HG03103 (cell line): ENCODE measurements at regions not wholly inside any gene's neighbourhood (a gene's known extent, or its start where the extent isn't known, plus 50 kb on each side); places are given as distances from the start of the nearest gene placed in this dataset.

Experiments
- ATAC-seq: cut with Tn5 transposase; IDR thresholded peaks from one replicate; pipeline ENCODE4 v1.9.1; 2021; ENCODE audit warnings: low read depth; ENCODE audit not compliant: unreplicated experiment

DNA sequence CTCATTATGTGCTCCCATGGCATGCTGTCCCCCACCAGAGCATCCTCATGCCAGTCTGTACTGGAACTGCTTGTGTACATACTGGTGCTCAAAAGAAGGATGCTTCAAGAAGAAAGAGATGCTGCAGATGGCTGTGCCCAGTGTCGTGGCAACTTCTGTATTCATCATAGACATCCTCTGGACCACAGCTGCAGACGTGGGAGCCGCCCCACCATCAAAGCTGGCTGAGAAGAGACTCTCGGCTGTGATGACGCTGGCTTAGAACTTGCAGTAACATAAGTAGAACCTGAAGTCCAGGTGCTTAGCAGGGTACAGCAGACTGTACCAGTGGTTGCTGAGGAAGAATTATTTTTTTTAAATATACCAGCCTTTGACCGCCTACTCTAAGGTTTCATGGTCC lies 112.6 kb upstream of the ARHGAP5 start:
- no peak for ATAC-seq

DNA sequence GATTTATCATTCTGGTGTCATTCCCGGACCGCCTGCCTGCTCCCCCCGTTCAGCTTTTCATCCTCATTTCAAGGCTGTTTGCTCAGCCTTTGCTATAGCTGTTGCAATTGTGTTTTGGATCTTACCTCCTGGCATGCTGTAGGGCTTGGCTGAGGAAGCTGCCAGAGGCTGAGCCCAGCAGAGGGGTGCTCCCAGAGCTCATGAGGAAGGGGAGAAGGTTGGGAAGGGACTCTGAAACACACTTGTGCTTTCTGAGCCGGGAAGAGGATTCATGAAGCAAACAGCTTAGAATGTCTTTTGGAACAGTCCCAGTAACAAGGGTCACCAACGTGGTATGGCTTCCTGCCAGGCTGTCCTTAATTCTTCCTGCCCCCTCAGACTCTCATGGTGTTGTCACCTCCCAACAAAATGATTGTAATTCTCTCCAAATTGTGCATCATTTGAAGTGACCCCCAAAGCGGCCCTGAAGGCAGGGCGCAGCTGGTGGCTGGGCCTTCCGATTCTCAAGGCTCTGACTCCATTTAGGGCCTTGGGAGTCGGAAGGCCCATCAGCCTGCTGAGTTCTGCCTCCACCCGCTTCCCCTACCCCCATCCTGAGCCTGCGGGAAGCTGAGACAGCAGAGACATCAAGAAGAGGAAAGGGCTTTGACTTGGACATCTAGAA lies 111.9 kb upstream of the ARHGAP5 start:
- no peak for ATAC-seq

GRCh38 chr14:31965735-31966598 lies 111.1 kb upstream of the ARHGAP5 start:
- no peak for ATAC-seq

DNA sequence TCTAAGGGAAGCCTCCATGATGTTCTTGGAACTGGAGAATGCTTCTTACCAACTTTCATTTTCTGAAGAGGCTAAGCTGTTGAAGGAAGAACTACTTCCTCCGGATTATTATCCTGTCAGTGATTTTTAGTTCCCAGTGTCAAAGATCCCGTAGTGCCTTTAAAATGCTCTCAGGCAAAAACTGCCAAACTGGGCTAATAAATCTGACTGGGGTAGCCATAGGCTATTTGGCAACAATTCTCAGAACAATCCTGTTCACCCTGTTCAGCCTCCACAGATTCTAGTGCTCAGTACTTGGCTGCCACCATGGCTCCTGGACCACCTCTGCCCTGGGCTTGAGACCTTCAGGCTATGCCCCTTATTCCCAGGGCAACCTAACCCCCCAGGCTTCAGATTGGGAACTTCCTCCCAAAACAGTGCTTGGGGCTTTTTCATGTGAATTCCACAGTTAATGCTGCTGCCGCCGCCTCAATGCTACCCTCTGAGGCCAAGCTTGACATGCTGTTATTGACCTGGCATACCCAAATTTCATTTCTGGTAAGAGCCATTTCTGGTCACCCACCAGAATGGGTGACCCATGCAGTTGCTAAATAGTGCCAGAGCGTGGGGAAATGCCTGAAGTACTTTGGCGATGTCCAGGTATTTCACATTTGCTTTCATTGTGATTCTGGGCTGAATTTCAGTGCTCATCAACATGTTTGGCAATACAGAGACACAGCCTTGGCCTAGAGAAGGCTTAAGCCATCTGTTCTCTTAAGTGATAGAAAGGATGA lies 110.0 kb upstream of the ARHGAP5 start:
- ATAC-seq: no peak

- ATAC-seq: no peak
Measured at GRCh38 chr14:31967669-31967975, 109.5 kb upstream of the ARHGAP5 start.

- no peak for ATAC-seq
Measured at GRCh38 chr14:31968107-31968810, 108.8 kb upstream of the ARHGAP5 start.

DNA sequence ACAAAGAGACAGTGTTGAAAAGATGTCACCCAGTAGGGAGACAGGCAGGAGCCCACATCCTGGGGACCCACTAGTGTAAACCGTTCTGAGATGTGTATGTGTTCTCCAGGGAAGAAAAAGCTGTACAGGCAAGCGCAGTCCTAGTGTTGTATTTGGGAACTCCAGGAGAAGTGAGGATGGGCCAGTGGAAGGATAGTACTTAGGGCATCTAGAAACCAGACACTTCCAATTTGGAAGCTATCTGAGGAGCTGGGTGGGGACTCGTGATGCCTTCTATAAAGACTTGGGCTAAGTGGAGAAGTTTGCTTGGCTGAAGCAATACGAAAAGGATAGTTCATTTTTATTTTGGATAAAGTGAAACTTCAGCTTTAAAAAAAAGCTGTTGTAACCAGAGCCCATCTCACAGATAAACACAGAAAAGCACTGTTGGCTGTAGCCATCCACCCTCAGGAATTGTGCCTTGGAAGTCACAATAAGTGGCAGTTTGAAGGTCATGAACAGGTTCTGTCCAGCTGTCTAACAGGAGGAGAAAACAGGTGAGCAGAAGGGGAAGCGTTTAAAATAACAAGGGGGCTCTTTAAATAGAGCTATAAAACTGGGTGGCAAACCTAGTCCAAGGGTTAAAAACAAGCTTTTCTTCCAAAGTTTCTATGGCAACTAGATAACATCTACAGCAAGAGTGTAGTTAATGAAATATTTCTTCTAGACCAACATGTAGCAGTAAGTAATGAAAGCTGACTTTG lies 108.0 kb upstream of the ARHGAP5 start:
- ATAC-seq: no peak

DNA sequence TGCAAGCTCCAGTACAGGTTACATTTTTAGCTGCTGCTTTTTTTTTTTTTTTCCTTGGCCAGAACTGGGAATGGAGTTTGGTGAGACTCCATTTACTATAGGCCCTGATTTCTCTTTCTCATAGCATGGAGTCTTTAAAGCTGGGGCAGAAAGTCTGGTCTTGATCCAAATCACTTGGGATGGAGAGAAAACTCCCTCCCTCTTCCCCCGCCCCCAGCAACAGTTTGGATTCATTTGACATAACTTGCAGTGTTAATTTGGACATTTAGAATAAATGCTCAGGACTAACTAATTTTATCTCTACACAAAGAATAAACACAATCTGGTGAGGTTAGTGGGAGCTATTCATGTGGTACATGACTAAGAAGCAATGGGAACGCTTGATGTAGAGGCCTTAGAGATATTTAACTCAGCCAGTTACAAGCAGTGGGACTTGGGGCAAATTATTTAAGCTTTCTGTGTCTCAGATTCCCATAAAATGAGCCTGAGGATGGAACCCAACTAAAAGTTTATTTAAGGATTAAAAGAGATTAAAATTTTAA lies 107.3 kb upstream of the ARHGAP5 start:
- ATAC-seq: no peak

- no peak for ATAC-seq
Measured at GRCh38 chr14:31970744-31971143, 106.4 kb upstream of the ARHGAP5 start.

DNA sequence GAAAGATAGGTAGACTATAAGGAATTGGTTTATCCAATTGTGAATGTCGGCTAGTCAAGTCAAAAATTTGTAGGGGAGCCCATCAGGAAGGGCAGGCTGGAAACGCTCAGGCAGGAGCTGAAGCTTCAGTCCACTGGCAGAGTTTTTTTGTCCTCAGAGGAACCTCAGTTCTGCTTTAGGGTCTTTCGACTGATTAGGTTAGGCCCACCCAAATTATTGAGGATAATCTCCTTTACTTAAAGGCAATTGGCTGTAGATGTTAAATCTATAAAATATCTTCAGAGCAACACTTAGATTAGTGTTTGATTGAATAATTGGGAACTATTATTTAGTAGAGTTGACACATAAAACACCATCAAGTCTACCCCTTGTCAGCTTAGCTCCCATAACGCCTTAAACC lies 105.5 kb upstream of the ARHGAP5 start:
- no peak for ATAC-seq

GRCh38 chr14:31977001-31977556 lies 100.0 kb upstream of the ARHGAP5 start:
- ATAC-seq: no peak

DNA sequence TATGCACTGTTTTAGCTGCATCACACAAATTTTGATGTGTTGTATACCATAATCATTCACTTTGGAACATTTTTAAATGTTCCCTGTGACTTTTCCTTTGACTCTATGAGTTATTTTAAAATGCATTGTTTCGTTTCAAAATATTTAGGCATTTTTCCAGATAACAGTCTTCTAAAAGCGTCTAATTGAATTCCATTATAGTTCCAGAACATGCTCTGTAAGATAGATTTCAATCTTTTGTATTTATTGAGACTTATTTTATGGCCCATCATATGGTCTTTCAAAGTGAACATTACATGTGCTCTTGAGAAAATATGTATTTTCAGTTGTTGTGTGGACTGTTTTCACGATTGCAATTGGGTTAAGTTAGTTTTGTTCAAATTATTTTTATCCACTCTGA lies 98.7 kb upstream of the ARHGAP5 start:
- ATAC-seq: no peak

DNA sequence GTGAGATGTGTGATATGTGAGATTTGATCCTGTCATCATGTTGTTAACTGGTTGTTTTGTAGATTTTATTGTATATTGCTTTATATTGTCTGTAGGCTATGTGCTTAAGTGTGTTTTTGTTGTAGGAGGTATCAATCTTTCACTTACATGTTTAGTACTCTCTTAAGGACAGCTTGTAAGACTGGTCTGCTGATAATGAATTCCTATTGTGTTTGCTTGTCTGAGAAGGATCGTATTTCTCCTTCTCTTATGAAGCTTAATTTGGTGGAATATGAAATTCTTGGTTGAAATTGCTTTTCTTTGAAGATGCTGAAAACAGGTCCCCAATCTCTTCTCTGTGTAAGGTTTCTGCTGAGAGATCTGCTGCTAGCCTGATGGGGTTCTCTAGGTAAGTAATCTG lies 94.5 kb upstream of the ARHGAP5 start:
- ATAC-seq: no peak

GRCh38 chr14:31986405-31986804 lies 90.7 kb upstream of the ARHGAP5 start:
- ATAC-seq: no peak

DNA sequence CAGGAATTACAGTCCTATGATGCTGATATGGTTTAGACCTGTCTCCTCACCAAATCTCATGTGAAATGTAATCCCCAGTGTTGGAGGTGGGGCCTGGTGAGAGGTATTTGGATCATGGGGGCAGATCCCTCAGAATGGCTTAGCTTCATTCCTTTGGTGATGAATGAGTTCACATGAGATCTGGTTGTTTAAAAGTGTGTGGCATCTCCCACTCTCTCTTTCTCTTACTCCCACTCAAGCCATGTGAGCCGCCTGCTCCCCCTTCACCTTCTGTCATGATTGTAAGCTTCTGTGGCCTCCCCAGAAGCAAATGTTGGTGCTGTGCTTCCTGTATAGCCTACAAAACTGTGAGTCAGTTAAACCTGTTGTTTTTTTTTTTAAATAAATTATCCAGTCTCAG lies 89.4 kb upstream of the ARHGAP5 start:
- no peak for ATAC-seq

DNA sequence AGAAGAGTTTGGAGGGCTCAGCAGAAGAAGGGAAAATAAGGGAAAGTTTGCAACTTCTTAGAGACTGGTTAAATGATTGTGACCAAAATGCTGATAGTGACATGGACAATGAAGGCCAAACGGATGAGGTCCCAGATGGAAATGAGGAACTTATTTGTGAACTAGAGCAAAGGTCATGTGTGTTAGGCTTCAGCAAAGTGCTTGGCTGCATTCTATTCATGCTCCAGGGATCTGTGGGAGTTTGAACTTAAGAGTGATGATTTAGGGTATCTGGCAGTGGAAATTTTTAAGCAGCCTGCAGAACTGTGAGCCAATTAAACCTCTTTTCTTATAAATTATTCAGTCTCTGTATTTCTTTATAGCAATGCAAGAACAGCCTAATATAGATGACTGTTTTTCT lies 88.9 kb upstream of the ARHGAP5 start:
- no peak for ATAC-seq

DNA sequence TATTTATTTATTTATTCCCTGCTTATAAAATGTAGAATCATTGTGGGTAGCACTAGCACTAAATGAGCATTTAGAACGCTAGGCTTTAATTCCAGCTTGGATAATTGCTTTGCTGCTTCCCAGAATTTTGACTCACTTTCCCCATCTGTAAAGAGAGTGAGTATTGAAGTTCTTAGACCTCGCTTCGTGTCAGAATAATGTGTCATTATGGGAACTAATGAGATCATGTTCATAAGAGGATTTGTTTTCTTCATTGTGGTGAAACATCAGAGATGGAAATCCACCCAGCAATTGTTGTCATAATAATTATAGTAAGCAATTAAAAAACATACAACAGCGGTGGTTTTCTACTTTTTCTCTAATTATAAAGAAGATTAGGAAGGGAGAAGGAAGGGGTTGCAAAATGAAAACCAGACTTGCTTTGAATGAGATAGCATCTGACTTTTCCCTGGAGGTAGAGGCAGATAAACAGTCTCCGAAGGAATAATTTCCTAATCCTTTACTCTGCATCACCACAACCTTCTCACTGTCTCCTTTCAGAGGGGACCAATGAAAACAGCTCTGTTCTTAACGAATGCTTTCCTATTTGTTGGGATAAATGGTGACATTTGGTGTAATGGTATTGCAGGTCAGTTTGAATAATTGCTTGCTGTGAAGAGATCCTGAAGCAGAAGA lies 86.8 kb upstream of the ARHGAP5 start:
- no peak for ATAC-seq

DNA sequence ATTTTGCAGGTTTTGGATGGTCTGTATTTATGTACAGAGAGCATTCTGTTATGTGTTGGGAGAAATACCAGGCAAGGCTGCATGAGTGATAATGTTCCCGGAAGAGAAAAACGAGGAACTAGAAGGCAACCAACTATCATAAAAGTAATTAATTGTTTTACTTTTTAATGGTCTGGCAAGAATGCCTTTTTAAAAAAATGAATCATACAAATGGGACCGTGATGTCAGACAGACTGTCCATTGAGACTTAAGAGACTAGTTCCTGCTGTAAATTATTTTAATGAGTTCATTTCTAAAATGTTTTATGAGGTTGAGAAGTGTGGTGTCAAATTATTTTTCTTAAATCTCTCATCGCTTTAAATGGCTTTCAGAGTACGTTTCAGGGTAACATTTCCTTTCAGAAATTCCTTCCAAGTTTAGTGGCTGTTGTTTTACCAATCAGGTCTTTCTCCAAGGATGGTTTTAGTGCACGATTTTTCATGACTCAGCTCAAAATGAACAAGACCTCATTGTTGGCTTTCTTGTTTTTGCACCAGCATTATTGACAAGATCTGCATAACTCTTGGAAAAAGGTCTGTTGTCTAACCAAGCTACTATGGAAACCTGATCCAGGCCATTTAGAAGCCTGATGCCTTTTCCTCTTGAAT lies 86.1 kb upstream of the ARHGAP5 start:
- ATAC-seq: no peak

- no peak for ATAC-seq
Measured at GRCh38 chr14:31992011-31992447, 85.1 kb upstream of the ARHGAP5 start.
